Keratinocyte (primary cell): ENCODE measurements at regions not wholly inside any gene's neighbourhood (a gene's known extent, or its start where the extent isn't known, plus 50 kb on each side); places are given as distances from the start of the nearest gene placed in this dataset.

Experiments
- CTCF ChIP-seq, 3 experiments: IDR thresholded peaks in 1 of 3; conservative IDR thresholded peaks in 1 of 3; optimal IDR thresholded peaks in 1 of 3; 2 replicates in 2 of 3; 3 replicates in 1 of 3; pipeline versions ENCODE3 to v1.5.1; 2011; ENCODE audit warnings: low read length in 3 of 3, mild to moderate bottlenecking in 3 of 3, moderate library complexity in 2 of 3, control low read depth in 1 of 3, inconsistent platforms in 1 of 3; ENCODE audit not compliant: insufficient read depth in 2 of 3; ENCODE audit errors: extremely low read depth in 1 of 3
- EZH2 ChIP-seq: IDR thresholded peaks from one replicate; pipeline ENCODE4 v1.6.1; 2012; ENCODE audit warnings: inconsistent platforms, mild to moderate bottlenecking, low read length, moderate library complexity

- TF ChIP-seq CTCF (optimal IDR thresholded peaks at IDR 0.05 in 1 of 3, IDR thresholded peaks at IDR 0.05 in 1 of 3, conservative IDR thresholded peaks at IDR 0.05 in 1 of 3; ENCODE audit: extremely low read depth in 1 of 3, insufficient read depth in 2 of 3, low read length in 3 of 3): no peak
- no peak for TF ChIP-seq EZH2
Observed at GRCh38 chr10:76764177-76764576, 873.4 kb downstream of the KCNMA1 start.
